Karpas-422 (cell line): ENCODE measurements at regions not wholly inside any gene's neighbourhood (a gene's known extent, or its start where the extent isn't known, plus 50 kb on each side); places are given as distances from the start of the nearest gene placed in this dataset.

Experiments
- DNase-seq: peaks from one replicate; pipeline ENCODE4 v3.0.0-alpha.2; 2015
- H2AFZ ChIP-seq: fragments of 200-600 bp; sonication (generic); 2 replicates; pipeline ENCODE4 v1.6.1; 2014; ENCODE audit warnings: antibody characterized with exemption, low read length, mixed read lengths
- H3K27ac ChIP-seq: fragments of 200-600 bp; sonication (generic); 2 replicates; pipeline ENCODE4 v1.5.1; 2014; ENCODE audit warnings: mild to moderate bottlenecking, low read length, moderate library complexity
- H3K27me3 ChIP-seq: fragments of 200-600 bp; sonication (generic); 2 replicates; pipeline ENCODE4 v1.6.1; 2014; ENCODE audit warnings: low read length, mixed read lengths
- H3K36me3 ChIP-seq: fragments of 200-600 bp; sonication (generic); 2 replicates; pipeline ENCODE4 v1.6.1; 2014; ENCODE audit warnings: low read length, mixed read lengths; ENCODE audit not compliant: insufficient read depth
- H3K4me1 ChIP-seq: fragments of 200-600 bp; sonication (generic); 2 replicates; pipeline ENCODE4 v1.6.1; 2014; ENCODE audit warnings: mild to moderate bottlenecking, low read length, mixed read lengths
- H3K4me2 ChIP-seq: fragments of 200-600 bp; sonication (generic); 2 replicates; pipeline ENCODE4 v1.6.1; 2014; ENCODE audit warnings: low read length, low read depth, mild to moderate bottlenecking; ENCODE audit not compliant: poor library complexity, severe bottlenecking
- H3K4me3 ChIP-seq: fragments of 200-600 bp; sonication (generic); 2 replicates; pipeline ENCODE4 v1.5.1; 2014; ENCODE audit warnings: mild to moderate bottlenecking, antibody characterized with exemption, low read length, mixed read lengths
- H3K79me2 ChIP-seq: fragments of 200-600 bp; sonication (generic); 2 replicates; pipeline ENCODE4 v1.6.1; 2014; ENCODE audit warnings: mild to moderate bottlenecking, low read length, mixed read lengths
- H3K9ac ChIP-seq: fragments of 200-600 bp; sonication (generic); 2 replicates; pipeline ENCODE4 v1.6.0; 2014; ENCODE audit warnings: low read length
- H3K9me2 ChIP-seq: fragments of 200-600 bp; sonication (generic), shearing (Covaris generic); replicated peaks from 2 replicates; pipeline ENCODE4 v1.6.0; 2014; ENCODE audit warnings: mild to moderate bottlenecking, low read length, moderate library complexity; ENCODE audit not compliant: insufficient read depth
- H3K9me3 ChIP-seq: fragments of 300-700, 200-600 bp; sonication (generic); 2 replicates; pipeline ENCODE4 v1.6.1; 2014; ENCODE audit warnings: low read length, mixed read lengths
- H4K20me1 ChIP-seq: fragments of 200-600 bp; sonication (generic); 2 replicates; pipeline ENCODE4 v1.6.1; 2014; ENCODE audit warnings: mild to moderate bottlenecking, antibody characterized with exemption, low read length, low read depth; ENCODE audit not compliant: insufficient read depth

DNA sequence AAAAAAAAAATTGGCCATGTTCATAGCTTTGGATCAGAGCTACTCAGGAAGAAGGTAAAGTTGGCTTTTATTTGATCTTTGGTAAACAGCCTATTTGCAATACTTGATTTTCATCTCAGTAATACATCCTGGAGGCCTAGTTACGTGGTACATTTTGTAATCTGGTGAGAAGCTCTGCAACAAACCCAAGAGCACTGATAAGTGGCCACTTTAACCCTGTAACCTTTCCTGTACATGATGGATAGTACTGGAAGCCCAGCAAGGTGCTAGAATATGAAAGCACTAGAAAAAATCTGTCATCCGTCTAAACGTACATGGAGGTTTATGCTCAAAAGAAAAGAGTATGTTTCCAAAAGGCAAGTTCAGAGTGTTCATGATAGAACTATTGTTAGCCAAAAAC is 88.3 kb upstream of the BMP2K start:
- Histone ChIP-seq H2AFZ (no peak overlapping the region), H3K27me3 (no peaks in the 10 kb centered on the region), H3K9me2 (no peaks in the 10 kb centered on the region), H3K27ac (no peak overlapping the region), H3K36me3 (no peaks in the 10 kb centered on the region), H3K4me1 (no peaks in the 10 kb centered on the region), H3K9ac (no peak overlapping the region), H3K4me3 (no peak overlapping the region), H4K20me1 (no peaks in the 10 kb centered on the region), H3K4me2 (no peak overlapping the region), H3K79me2 (no peaks in the 10 kb centered on the region), H3K9me3 (no peaks in the 10 kb centered on the region)
- DNase-seq = no peak

DNA sequence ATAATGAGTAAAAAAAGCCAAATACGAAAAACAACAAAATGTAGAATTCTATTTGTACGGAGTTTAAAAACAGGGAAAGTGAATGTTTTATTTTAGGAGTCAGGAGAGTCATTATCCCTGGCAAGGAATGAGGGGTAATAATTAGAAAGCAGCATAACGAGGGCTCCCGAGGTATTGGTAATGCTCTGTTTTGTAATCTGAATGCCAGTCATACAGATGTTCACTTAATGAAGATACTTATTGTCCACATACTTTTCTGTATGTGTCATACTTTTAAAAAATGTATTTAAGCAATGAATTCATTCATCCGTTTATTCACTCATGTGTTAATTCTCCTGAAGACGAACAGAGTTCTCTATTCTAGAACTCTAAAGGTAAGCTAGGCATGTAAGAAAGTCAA is 87.8 kb upstream of the BMP2K start:
- Histone ChIP-seq H3K27me3 (no peaks in the 10 kb centered on the region), H3K4me2 (no peak overlapping the region), H3K9ac (no peak overlapping the region), H3K4me3 (no peak overlapping the region), H2AFZ (no peak overlapping the region), H3K27ac (no peak overlapping the region), H3K36me3 (no peaks in the 10 kb centered on the region), H3K9me3 (no peaks in the 10 kb centered on the region), H4K20me1 (no peaks in the 10 kb centered on the region), H3K9me2 (no peaks in the 10 kb centered on the region), H3K79me2 (no peaks in the 10 kb centered on the region), H3K4me1 (no peaks in the 10 kb centered on the region)
- DNase-seq = no peak

DNA sequence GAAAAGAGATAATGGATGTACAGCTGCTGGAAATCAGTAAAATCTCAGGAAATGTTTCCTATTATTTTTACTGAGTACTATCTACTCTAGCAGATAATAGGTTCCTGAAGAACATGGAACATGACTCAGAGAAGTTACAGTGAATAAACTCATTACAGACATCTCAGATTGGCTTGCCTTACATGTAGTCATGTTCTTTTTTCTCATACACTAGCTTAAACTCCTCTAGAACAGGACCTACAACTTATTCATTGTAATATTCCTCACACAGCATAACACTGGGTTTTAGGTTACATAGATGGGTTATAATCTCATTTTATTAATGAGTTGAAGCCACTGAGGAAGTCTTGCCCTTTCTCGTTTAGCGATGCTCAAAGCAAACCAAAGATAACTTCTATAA is 86.9 kb upstream of the BMP2K start:
- H3K27ac ChIP-seq = no peak overlapping the region
- no peak overlapping the region for H3K4me3 ChIP-seq

DNA sequence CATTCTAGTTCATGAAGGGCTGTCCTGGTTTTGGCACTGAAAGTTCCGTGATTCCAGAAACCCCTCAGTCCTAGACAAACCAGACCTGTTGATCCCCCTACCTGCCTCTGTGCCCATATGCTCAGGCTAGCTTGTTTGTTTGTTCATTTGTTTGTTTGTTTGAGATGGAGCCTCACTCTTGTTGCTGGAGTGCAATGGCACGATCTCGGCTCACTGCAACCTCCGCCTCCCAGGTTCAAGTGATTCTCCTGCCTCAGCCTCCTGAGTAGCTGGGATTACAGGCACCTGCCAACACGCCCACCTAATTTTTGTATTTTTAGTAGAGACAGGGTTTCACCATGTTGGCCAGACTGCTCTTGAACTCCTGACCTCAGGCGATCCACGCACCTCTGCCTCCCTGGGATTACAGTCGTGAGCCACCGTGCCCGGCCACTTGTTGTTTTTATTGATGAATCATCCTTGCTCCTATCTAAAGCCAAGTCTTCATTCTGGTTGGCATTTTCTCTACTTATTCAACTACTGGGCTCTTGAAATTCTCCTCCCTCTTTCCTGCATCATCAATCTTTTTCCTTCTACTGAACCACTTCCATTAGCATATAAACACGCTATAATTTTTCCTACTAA is 86.3 kb upstream of the BMP2K start:
- H2AFZ ChIP-seq = no peak overlapping the region

More for the DNA sequence above, 86.9 kb upstream of the BMP2K start:
- Histone ChIP-seq H3K36me3 (no peaks in the 10 kb centered on the region), H3K9me3 (no peaks in the 10 kb centered on the region), H3K4me1 (no peaks in the 10 kb centered on the region), H3K9me2 (no peaks in the 10 kb centered on the region), H3K79me2 (no peaks in the 10 kb centered on the region), H3K4me2 (no peak overlapping the region), H4K20me1 (no peaks in the 10 kb centered on the region), H2AFZ (no peak overlapping the region), H3K9ac (no peak overlapping the region), H3K27me3 (no peaks in the 10 kb centered on the region)
- DNase-seq = no peak

DNA sequence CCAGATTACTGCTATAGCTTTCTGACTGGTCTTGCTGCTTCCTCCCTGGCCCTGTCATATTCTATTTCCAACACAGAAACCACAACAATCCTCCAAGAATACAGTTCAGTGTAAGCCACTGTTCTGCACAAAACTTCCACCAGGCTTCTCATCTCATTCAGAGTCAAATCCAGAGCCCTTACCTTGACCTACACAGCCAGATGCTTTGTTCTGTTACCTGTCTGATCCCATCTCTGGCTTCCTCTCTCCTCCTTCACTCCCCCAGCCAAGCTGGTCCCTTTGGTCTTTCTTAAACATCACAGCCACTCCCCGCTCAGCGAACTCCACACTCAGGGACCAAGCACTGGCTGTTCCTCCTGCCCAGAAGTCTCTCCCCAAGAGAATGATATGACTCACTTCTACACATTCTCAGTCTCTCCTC is 84.8 kb upstream of the BMP2K start:
- no peaks in the 10 kb centered on the region for H4K20me1 ChIP-seq
- no peak for DNase-seq
- H3K27ac ChIP-seq = no peak overlapping the region
- H3K9me3 ChIP-seq = no peaks in the 10 kb centered on the region
- H3K9me2 ChIP-seq = no peaks in the 10 kb centered on the region
- no peak overlapping the region for H2AFZ ChIP-seq
- H3K4me3 ChIP-seq = no peak overlapping the region
- no peaks in the 10 kb centered on the region for H3K79me2 ChIP-seq
- no peaks in the 10 kb centered on the region for H3K27me3 ChIP-seq
- no peak overlapping the region for H3K9ac ChIP-seq
- no peak overlapping the region for H3K4me2 ChIP-seq
- H3K36me3 ChIP-seq = no peaks in the 10 kb centered on the region
- no peaks in the 10 kb centered on the region for H3K4me1 ChIP-seq

More for the DNA sequence above, 86.3 kb upstream of the BMP2K start:
- Histone ChIP-seq H4K20me1 (no peaks in the 10 kb centered on the region), H3K9me3 (no peaks in the 10 kb centered on the region), H3K4me1 (no peaks in the 10 kb centered on the region), H3K4me3 (no peak overlapping the region), H3K36me3 (no peaks in the 10 kb centered on the region), H3K27ac (no peak overlapping the region), H3K9me2 (no peaks in the 10 kb centered on the region), H3K79me2 (no peaks in the 10 kb centered on the region), H3K27me3 (no peaks in the 10 kb centered on the region), H3K9ac (no peak overlapping the region), H3K4me2 (no peak overlapping the region)
- DNase-seq = no peak

DNA sequence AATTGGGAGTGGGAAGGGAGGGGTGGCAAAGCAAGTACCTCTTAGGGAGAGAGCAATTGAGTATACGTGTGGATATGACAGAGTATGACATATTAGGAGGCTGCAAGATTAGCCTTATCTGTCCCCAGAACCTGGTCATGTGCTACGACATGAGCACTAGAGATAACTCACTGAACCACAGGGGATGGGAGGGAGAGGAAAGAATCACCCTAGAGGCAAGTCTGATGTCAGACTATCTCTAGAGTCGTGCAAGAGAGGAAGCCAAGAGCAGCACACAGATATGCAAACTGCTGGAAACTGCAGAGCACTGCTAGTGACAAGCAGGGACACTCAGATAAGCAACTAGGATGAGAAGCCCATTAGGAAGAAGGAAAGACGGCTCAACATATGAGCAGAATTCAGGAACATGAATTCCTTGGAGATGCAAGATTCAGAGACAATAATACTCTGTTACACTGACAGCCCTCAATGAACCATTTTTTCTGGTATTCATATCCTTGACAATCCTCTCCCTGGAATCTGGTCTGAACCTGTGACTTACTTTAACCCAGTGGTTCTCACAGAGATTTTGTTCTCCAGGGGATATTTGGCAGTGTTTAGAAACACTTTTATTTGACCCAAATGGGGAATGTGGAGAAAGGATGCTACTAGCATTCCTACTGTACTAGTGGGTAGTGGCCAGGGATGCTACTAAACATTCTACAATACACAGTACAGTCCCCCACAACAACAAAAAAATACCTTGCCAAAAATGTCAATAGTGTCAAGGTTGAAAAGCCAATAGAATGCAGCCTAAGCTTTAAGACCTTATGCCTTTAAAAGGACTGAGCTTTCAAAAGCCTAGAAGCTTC is 84.0 kb upstream of the BMP2K start:
- Histone ChIP-seq H3K9me3 (no peaks in the 10 kb centered on the region), H3K27me3 (no peaks in the 10 kb centered on the region), H2AFZ (no peak overlapping the region), H3K9me2 (no peaks in the 10 kb centered on the region), H3K4me3 (no peak overlapping the region), H4K20me1 (no peaks in the 10 kb centered on the region), H3K36me3 (no peaks in the 10 kb centered on the region), H3K4me2 (no peak overlapping the region), H3K79me2 (no peaks in the 10 kb centered on the region), H3K9ac (no peak overlapping the region), H3K4me1 (no peaks in the 10 kb centered on the region), H3K27ac (no peak overlapping the region)
- DNase-seq = no peak

DNA sequence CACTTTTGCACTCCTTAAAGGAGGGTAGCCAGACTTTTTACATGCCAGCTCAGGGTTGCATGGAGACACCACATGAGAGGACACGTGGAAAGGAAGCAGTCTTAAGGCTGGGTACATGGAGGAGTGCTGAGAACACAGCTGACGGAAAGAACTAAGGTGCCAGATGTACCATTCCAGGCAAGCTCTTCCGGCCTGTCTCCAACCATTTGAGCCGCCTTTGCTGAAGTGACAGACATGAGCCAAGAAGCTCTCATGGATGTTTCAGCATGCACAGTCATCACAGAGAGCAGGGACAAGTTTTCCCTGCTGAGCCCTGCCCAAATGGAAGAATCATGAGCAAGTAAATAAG is 83.4 kb upstream of the BMP2K start:
- no peak for DNase-seq
- Histone ChIP-seq H3K79me2 (no peaks in the 10 kb centered on the region), H3K27me3 (no peaks in the 10 kb centered on the region), H3K4me3 (no peak overlapping the region), H4K20me1 (no peaks in the 10 kb centered on the region), H3K9me3 (no peaks in the 10 kb centered on the region), H3K9ac (no peak overlapping the region), H3K9me2 (no peaks in the 10 kb centered on the region), H3K4me1 (no peaks in the 10 kb centered on the region), H3K36me3 (no peaks in the 10 kb centered on the region), H3K27ac (no peak overlapping the region), H2AFZ (no peak overlapping the region), H3K4me2 (no peak overlapping the region)

DNA sequence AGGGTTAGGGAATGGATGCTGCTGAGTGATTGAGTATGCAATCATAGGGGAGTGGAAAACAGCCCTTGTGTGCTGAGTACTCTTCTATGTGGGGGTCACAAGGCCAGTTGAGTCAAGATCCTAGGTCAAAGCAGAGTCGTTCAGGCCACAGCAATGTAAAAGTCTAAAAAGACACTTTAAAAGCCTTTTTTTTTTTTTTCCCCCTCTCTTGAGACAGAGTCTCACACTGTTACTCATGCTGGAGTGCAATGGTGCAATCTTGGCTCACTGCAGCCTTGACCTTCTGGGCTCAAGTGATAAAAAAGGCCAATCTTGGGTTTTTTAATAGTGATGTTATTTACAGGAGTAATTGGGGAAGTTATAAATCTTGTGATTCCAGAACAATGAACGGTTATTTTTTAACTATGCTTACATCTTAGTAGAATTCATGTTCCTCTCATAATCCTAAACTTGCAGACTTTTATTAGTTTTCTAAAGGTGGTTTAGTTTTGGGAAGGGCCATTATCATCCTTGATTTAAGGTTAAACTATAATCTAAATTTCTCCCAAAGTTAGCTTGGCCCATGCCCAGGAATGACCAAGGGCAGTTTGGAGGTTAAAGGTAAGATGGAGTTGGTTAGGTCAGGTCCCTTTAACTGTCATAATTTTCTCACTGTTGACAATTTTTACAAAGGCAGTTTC is 82.2 kb upstream of the BMP2K start:
- H4K20me1 ChIP-seq = no peaks in the 10 kb centered on the region
- H3K4me2 ChIP-seq = no peak overlapping the region
- H3K4me3 ChIP-seq = no peak overlapping the region
- H3K27me3 ChIP-seq = no peaks in the 10 kb centered on the region
- no peak for DNase-seq
- no peaks in the 10 kb centered on the region for H3K4me1 ChIP-seq
- no peak overlapping the region for H3K9ac ChIP-seq
- no peaks in the 10 kb centered on the region for H3K79me2 ChIP-seq
- no peak overlapping the region for H2AFZ ChIP-seq
- no peaks in the 10 kb centered on the region for H3K9me2 ChIP-seq
- H3K9me3 ChIP-seq = no peaks in the 10 kb centered on the region
- no peak overlapping the region for H3K27ac ChIP-seq
- no peaks in the 10 kb centered on the region for H3K36me3 ChIP-seq
